ENCODE measurements at regions not wholly inside any gene's neighbourhood (a gene's known extent, or its start where the extent isn't known, plus 50 kb on each side); places are given as distances from the start of the nearest gene placed in this dataset.

DNA sequence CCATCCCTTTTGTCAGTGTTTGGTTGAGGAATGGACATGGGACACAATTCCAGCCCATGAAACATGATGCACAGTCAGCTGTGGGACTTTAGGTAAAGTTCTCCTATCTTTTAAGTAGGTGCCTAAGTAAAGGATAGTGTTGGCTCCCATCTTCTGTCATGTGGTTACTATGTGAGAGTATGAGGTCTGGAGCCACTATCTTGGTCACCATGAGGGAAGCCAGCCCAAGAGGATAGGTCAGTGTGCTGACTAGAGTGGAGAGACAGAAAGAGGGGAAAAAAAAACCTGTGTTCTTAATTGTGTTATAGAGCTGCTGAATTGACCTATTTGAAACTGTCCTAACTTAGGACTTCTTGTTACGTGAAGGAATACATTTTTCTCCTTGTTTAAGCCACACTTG is 89.7 kb upstream of the NAMPT start:
- H3K4me3 ChIP-seq (ENCODE audit: control insufficient read depth in 1 of 2, extremely low read depth in 1 of 2, low read length in 1 of 2), result no peak overlapping the region
- no peaks in the 10 kb centered on the region for H3K36me3 Mint-ChIP-seq
- no peaks in the 10 kb centered on the region for H3K36me3 ChIP-seq (ENCODE audit: control insufficient read depth in 2 of 2, extremely low read depth in 1 of 2, insufficient read depth in 1 of 2, low read length in 1 of 2)
- no peaks in the 10 kb centered on the region for H3K27me3 ChIP-seq (replicated peaks in 1 of 2; ENCODE audit: control insufficient read depth in 2 of 2, extremely low read depth in 1 of 2, insufficient read depth in 2 of 2, low read length in 1 of 2)
- no peaks in the 10 kb centered on the region for H3K9me3 Mint-ChIP-seq
- CTCF ChIA-PET, result no interaction called here
- no peak overlapping the region for H3K27ac Mint-ChIP-seq
- no peaks in the 10 kb centered on the region for H3K9me3 ChIP-seq
- H3K4me1 ChIP-seq (ENCODE audit: control insufficient read depth in 1 of 2, extremely low read depth in 1 of 2, insufficient read depth in 2 of 2, low read length in 2 of 2), result no peaks in the 10 kb centered on the region
- peaks cover 0 to 6% of the 10 kb centered on the region in 2 donors for H3K27me3 Mint-ChIP-seq
- no peak for ATAC-seq (replicated peaks in 1 of 4)
- DNase-seq, result no peak
- peaks cover 0 to 8% (median 4%) of the 10 kb centered on the region in 3 donors for H3K4me1 Mint-ChIP-seq
- H3K27ac ChIP-seq (ENCODE audit: low read length), result no peak overlapping the region
- WGBS (ENCODE audit: insufficient coverage), result no CpG with 5 or more reads among the region's 1 CpG
- POLR2A ChIA-PET, result no interaction called here
- H3K4me3 Mint-ChIP-seq, result no peak overlapping the region

DNA sequence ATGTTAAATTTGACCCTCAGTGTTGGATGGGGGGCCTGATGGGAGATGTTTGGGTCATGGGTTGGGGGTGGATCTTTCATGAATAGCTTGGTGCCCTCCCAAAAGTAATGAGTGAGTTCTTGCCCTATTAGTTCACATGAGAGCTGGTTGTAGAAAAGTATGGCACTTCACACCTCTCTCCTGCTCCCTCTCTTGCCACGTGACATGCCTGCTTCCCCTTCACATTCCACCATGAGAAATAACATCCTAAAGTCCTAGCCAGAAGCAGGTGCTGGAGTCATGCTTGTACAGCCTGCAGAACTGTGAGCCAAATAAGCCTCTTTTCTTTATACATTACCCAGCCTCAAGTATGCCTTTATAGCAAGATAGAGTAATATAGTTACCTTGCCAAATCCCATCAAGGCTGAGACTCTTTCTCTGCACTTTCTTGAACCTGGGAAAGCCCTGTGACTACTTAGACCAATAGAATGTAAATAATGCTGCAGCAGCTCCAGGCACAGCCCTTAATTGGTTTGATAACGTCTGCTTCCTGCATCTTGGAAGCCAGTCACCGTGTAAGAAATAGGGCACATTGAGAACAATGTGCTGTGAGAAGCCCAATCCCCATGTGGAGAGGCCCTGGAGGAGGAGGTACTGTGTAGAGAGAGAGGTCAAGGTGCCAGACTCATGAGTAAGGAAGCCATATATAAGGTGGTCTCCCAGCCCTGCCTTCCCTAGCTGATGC is 88.0 kb upstream of the NAMPT start:
- no peak for ATAC-seq (replicated peaks in 1 of 4)
- Mint-ChIP-seq H3K9me3 (no peaks in the 10 kb centered on the region), H3K36me3 (no peaks in the 10 kb centered on the region), H3K27me3 (peaks cover 0 to 6% of the 10 kb centered on the region in 2 donors), H3K4me3 (no peak overlapping the region), H3K4me1 (peaks cover 0 to 4% (median 3%) of the 10 kb centered on the region in 3 donors), H3K27ac (no peak overlapping the region)
- WGBS (ENCODE audit: insufficient coverage), result 53% methylated on average over 3 of the region's 3 CpGs
- H3K4me1 ChIP-seq (ENCODE audit: control insufficient read depth in 1 of 2, extremely low read depth in 1 of 2, insufficient read depth in 2 of 2, low read length in 2 of 2), result no peaks in the 10 kb centered on the region
- ChIA-PET POLR2A (no interaction called here), CTCF (no interaction called here)
- H3K4me3 ChIP-seq (ENCODE audit: control insufficient read depth in 1 of 2, extremely low read depth in 1 of 2, low read length in 1 of 2), result no peak overlapping the region
- no peak overlapping the region for H3K27ac ChIP-seq (ENCODE audit: low read length)
- no peaks in the 10 kb centered on the region for H3K9me3 ChIP-seq
- H3K36me3 ChIP-seq (ENCODE audit: control insufficient read depth in 2 of 2, extremely low read depth in 1 of 2, insufficient read depth in 1 of 2, low read length in 1 of 2), result no peaks in the 10 kb centered on the region
- no peaks in the 10 kb centered on the region for H3K27me3 ChIP-seq (replicated peaks in 1 of 2; ENCODE audit: control insufficient read depth in 2 of 2, extremely low read depth in 1 of 2, insufficient read depth in 2 of 2, low read length in 1 of 2)
- DNase-seq, result no peak

- WGBS (ENCODE audit: insufficient coverage), result no CpG with 5 or more reads among the region's 2 CpGs
- H3K4me3 ChIP-seq (ENCODE audit: control insufficient read depth in 1 of 2, extremely low read depth in 1 of 2, low read length in 1 of 2), result no peak overlapping the region
- no peaks in the 10 kb centered on the region for H3K4me1 ChIP-seq (ENCODE audit: control insufficient read depth in 1 of 2, extremely low read depth in 1 of 2, insufficient read depth in 2 of 2, low read length in 2 of 2)
- CTCF ChIA-PET, result no interaction called here
- no peak overlapping the region for H3K4me3 Mint-ChIP-seq
- no peak overlapping the region for H3K27ac Mint-ChIP-seq
- H3K9me3 Mint-ChIP-seq, result no peaks in the 10 kb centered on the region
- H3K4me1 Mint-ChIP-seq, result no peaks in the 10 kb centered on the region
- DNase-seq (no peak), ATAC-seq (replicated peaks in 1 of 4) (no peak)
- H3K36me3 Mint-ChIP-seq, result no peaks in the 10 kb centered on the region
- peaks cover 0 to 6% of the 10 kb centered on the region in 2 donors for H3K27me3 Mint-ChIP-seq
- no peaks in the 10 kb centered on the region for H3K9me3 ChIP-seq
- H3K27me3 ChIP-seq (replicated peaks in 1 of 2; ENCODE audit: control insufficient read depth in 2 of 2, extremely low read depth in 1 of 2, insufficient read depth in 2 of 2, low read length in 1 of 2), result no peaks in the 10 kb centered on the region
- H3K36me3 ChIP-seq (ENCODE audit: control insufficient read depth in 2 of 2, extremely low read depth in 1 of 2, insufficient read depth in 1 of 2, low read length in 1 of 2), result no peaks in the 10 kb centered on the region
- no peak overlapping the region for H3K27ac ChIP-seq (ENCODE audit: low read length)
- POLR2A ChIA-PET, result no interaction called here
Measured at GRCh38 chr7:106372126-106372525, 87.3 kb upstream of the NAMPT start.

- no peaks in the 10 kb centered on the region for H3K36me3 ChIP-seq (ENCODE audit: control insufficient read depth in 2 of 2, extremely low read depth in 1 of 2, insufficient read depth in 1 of 2, low read length in 1 of 2)
- 96% methylated on average over 4 of the region's 4 CpGs for WGBS (ENCODE audit: insufficient coverage)
- CTCF ChIA-PET, result no interaction called here
- H3K4me1 ChIP-seq (ENCODE audit: control insufficient read depth in 1 of 2, extremely low read depth in 1 of 2, insufficient read depth in 2 of 2, low read length in 2 of 2), result no peaks in the 10 kb centered on the region
- Mint-ChIP-seq H3K9me3 (no peaks in the 10 kb centered on the region), H3K4me3 (no peak overlapping the region), H3K4me1 (no peaks in the 10 kb centered on the region), H3K36me3 (no peaks in the 10 kb centered on the region), H3K27me3 (peaks cover 0 to 6% of the 10 kb centered on the region in 2 donors), H3K27ac (no peak overlapping the region)
- H3K27me3 ChIP-seq (replicated peaks in 1 of 2; ENCODE audit: control insufficient read depth in 2 of 2, extremely low read depth in 1 of 2, insufficient read depth in 2 of 2, low read length in 1 of 2), result no peaks in the 10 kb centered on the region
- DNase-seq (peak in 1 of 35 experiments; percentile 3), ATAC-seq (replicated peaks in 1 of 4) (no peak)
- H3K4me3 ChIP-seq (ENCODE audit: control insufficient read depth in 1 of 2, extremely low read depth in 1 of 2, low read length in 1 of 2), result no peak overlapping the region
- no peak overlapping the region for H3K27ac ChIP-seq (ENCODE audit: low read length)
- POLR2A ChIA-PET, result no interaction called here
- no peaks in the 10 kb centered on the region for H3K9me3 ChIP-seq
Measured at GRCh38 chr7:106371629-106372028, 86.8 kb upstream of the NAMPT start.

- no peak overlapping the region for H3K27ac ChIP-seq (ENCODE audit: low read length)
- H3K4me1 ChIP-seq (ENCODE audit: control insufficient read depth in 1 of 2, extremely low read depth in 1 of 2, insufficient read depth in 2 of 2, low read length in 2 of 2), result no peaks in the 10 kb centered on the region
- H3K9me3 ChIP-seq, result no peaks in the 10 kb centered on the region
- DNase-seq, result no peak
- ChIA-PET CTCF (no interaction called here), POLR2A (no interaction called here)
- Mint-ChIP-seq H3K27ac (no peak overlapping the region), H3K36me3 (no peaks in the 10 kb centered on the region), H3K27me3 (peaks cover 0 to 6% of the 10 kb centered on the region in 2 donors), H3K4me1 (no peaks in the 10 kb centered on the region), H3K4me3 (no peak overlapping the region), H3K9me3 (no peaks in the 10 kb centered on the region)
- WGBS (ENCODE audit: insufficient coverage), result 89% methylated on average over 3 of the region's 10 CpGs
- ATAC-seq (replicated peaks in 1 of 4), result no peak
- H3K4me3 ChIP-seq (ENCODE audit: control insufficient read depth in 1 of 2, extremely low read depth in 1 of 2, low read length in 1 of 2), result no peak overlapping the region
- H3K36me3 ChIP-seq (ENCODE audit: control insufficient read depth in 2 of 2, extremely low read depth in 1 of 2, insufficient read depth in 1 of 2, low read length in 1 of 2), result no peaks in the 10 kb centered on the region
- no peaks in the 10 kb centered on the region for H3K27me3 ChIP-seq (replicated peaks in 1 of 2; ENCODE audit: control insufficient read depth in 2 of 2, extremely low read depth in 1 of 2, insufficient read depth in 2 of 2, low read length in 1 of 2)
Measured at GRCh38 chr7:106370542-106370941, 85.8 kb upstream of the NAMPT start.

- H3K36me3 ChIP-seq (ENCODE audit: control insufficient read depth in 2 of 2, extremely low read depth in 1 of 2, insufficient read depth in 1 of 2, low read length in 1 of 2), result no peaks in the 10 kb centered on the region
- Mint-ChIP-seq H3K27ac (no peak overlapping the region), H3K9me3 (no peaks in the 10 kb centered on the region), H3K4me1 (no peaks in the 10 kb centered on the region), H3K27me3 (peaks cover 0 to 6% of the 10 kb centered on the region in 2 donors), H3K4me3 (no peak overlapping the region), H3K36me3 (no peaks in the 10 kb centered on the region)
- H3K27ac ChIP-seq (ENCODE audit: low read length), result no peak overlapping the region
- DNase-seq (no peak), ATAC-seq (replicated peaks in 1 of 4) (no peak)
- ChIA-PET CTCF (no interaction called here), POLR2A (interaction anchor here in 1 of 2 donors (0.7 kb wide), 1 partner anchor 9 kb away, joined by 4 read pairs; no protein-coding TSS in a partner anchor)
- no peaks in the 10 kb centered on the region for H3K9me3 ChIP-seq
- no peaks in the 10 kb centered on the region for H3K27me3 ChIP-seq (replicated peaks in 1 of 2; ENCODE audit: control insufficient read depth in 2 of 2, extremely low read depth in 1 of 2, insufficient read depth in 2 of 2, low read length in 1 of 2)
- no peaks in the 10 kb centered on the region for H3K4me1 ChIP-seq (ENCODE audit: control insufficient read depth in 1 of 2, extremely low read depth in 1 of 2, insufficient read depth in 2 of 2, low read length in 2 of 2)
- no peak overlapping the region for H3K4me3 ChIP-seq (ENCODE audit: control insufficient read depth in 1 of 2, extremely low read depth in 1 of 2, low read length in 1 of 2)
- WGBS (ENCODE audit: insufficient coverage), result no CpG with 5 or more reads among the region's 2 CpGs
Measured at GRCh38 chr7:106369816-106370215, 85.0 kb upstream of the NAMPT start.

GRCh38 chr7:106369352-106369751 is 84.6 kb upstream of the NAMPT start:
- H3K36me3 ChIP-seq (ENCODE audit: control insufficient read depth in 2 of 2, extremely low read depth in 1 of 2, insufficient read depth in 1 of 2, low read length in 1 of 2), result no peaks in the 10 kb centered on the region
- H3K4me1 ChIP-seq (ENCODE audit: control insufficient read depth in 1 of 2, extremely low read depth in 1 of 2, insufficient read depth in 2 of 2, low read length in 2 of 2), result no peaks in the 10 kb centered on the region
- Mint-ChIP-seq H3K4me1 (no peaks in the 10 kb centered on the region), H3K9me3 (no peaks in the 10 kb centered on the region), H3K36me3 (no peaks in the 10 kb centered on the region), H3K27ac (no peak overlapping the region), H3K4me3 (no peak overlapping the region), H3K27me3 (peaks cover 0 to 2% of the 10 kb centered on the region in 2 donors)
- H3K27ac ChIP-seq (ENCODE audit: low read length), result no peak overlapping the region
- DNase-seq (no peak), ATAC-seq (replicated peaks in 1 of 4) (no peak)
- H3K9me3 ChIP-seq, result no peaks in the 10 kb centered on the region
- H3K27me3 ChIP-seq (replicated peaks in 1 of 2; ENCODE audit: control insufficient read depth in 2 of 2, extremely low read depth in 1 of 2, insufficient read depth in 2 of 2, low read length in 1 of 2), result no peaks in the 10 kb centered on the region
- 74% methylated on average over 2 of the region's 3 CpGs for WGBS (ENCODE audit: insufficient coverage)
- ChIA-PET CTCF (no interaction called here), POLR2A (interaction anchor here in 1 of 2 donors (0.7 to 1.4 kb wide), 2 partner anchors 9 to 84 kb away, joined by 3 to 4 read pairs; partner anchors contain the start of gene NAMPT)
- no peak overlapping the region for H3K4me3 ChIP-seq (ENCODE audit: control insufficient read depth in 1 of 2, extremely low read depth in 1 of 2, low read length in 1 of 2)

All from T-cell (primary cell).